Fibroblast of lung (primary cell): ENCODE measurements at regions not wholly inside any gene's neighbourhood (a gene's known extent, or its start where the extent isn't known, plus 50 kb on each side); places are given as distances from the start of the nearest gene placed in this dataset.

Source experiments
- CTCF ChIP-seq, 2 donors: IDR thresholded peaks in 1 of 2; conservative IDR thresholded peaks in 1 of 2; 1 replicate in 1 of 2; 2 replicates in 1 of 2; pipeline ENCODE4 v1.5.1; 2011 to 2012; ENCODE audit warnings: low read length in 2 of 2, control low read depth in 1 of 2, inconsistent platforms in 1 of 2, low read depth in 1 of 2, mild to moderate bottlenecking in 1 of 2
- EZH2 ChIP-seq: IDR thresholded peaks from 2 replicates; pipeline ENCODE4 v1.5.1; 2012; ENCODE audit warnings: low read length, control low read depth, mild to moderate bottlenecking; ENCODE audit errors: missing control alignments

GRCh38 chr4:77501240-77501639, 104.4 kb upstream of the CXCL13 start:
- no peak for TF ChIP-seq CTCF (conservative IDR thresholded peaks at IDR 0.05 in 1 of 2, IDR thresholded peaks at IDR 0.05 in 1 of 2; ENCODE audit: low read depth in 1 of 2, low read length in 2 of 2)
- no peak for TF ChIP-seq EZH2
